Stomach (tissue), 4 donors: ENCODE measurements at regions not wholly inside any gene's neighbourhood (a gene's known extent, or its start where the extent isn't known, plus 50 kb on each side); places are given as distances from the start of the nearest gene placed in this dataset.

Source experiments
- CTCF ChIP-seq, 7 experiments: fragments of 450-650 bp in 4 of 7; fragments of 200-600 bp in 3 of 7; sonication (generic) in 3 of 7; IDR thresholded peaks; one replicate each; pipeline ENCODE4 v1.5.1; 2016 to 2019; ENCODE audit warnings: antibody characterized with exemption in 7 of 7, control low read depth in 2 of 7, mild to moderate bottlenecking in 1 of 7
- EP300 ChIP-seq: sonication (generic); formaldehyde crosslinking; IDR thresholded peaks from one replicate; pipeline ENCODE4 v1.6.1; 2017; ENCODE audit warnings: antibody characterized with exemption
- POLR2A ChIP-seq, 4 donors: fragments of 450-650 bp; IDR thresholded peaks; one replicate each; pipeline ENCODE4 v1.6.1; 2016; ENCODE audit warnings: antibody characterized with exemption in 4 of 4, control low read depth in 2 of 4, mild to moderate bottlenecking in 1 of 4, moderate library complexity in 1 of 4
- POLR2AphosphoS5 ChIP-seq, 3 donors: sonication (generic); formaldehyde crosslinking; IDR thresholded peaks; one replicate each; pipeline ENCODE4 v1.6.1; 2016; ENCODE audit warnings: antibody characterized with exemption in 3 of 3

DNA sequence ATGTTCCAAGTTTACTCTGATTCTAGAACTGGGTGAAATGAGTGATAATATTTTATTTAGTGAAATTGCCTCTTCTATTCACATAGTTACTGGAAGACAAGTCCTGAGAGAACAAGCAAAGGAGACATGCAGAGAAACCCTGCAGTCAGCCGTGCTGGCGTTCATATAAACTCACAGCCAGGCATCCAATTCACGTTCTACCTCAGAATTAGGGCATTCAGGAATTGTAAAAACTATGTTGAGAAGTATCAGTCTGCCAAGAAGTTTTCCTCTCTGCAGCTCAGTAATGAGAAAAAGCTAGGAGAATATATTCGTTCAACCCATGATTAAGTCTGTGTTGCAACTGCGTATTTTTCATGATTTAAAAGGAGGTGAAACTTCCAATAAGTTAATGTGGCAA, 156.2 kb upstream of the DSEL start:
- no peak for TF ChIP-seq CTCF (IDR thresholded peaks at IDR 0.05)
- no peak for TF ChIP-seq EP300
- TF ChIP-seq POLR2AphosphoS5 (IDR thresholded peaks at IDR 0.05) = no peak
- no peak for TF ChIP-seq POLR2A (IDR thresholded peaks at IDR 0.05)
